GM19035 (cell line): ENCODE measurements at regions not wholly inside any gene's neighbourhood (a gene's known extent, or its start where the extent isn't known, plus 50 kb on each side); places are given as distances from the start of the nearest gene placed in this dataset.
"Not testable (repeated sequence)": the region's sequence is repeated elsewhere in the genome, so short reads cannot be mapped to it uniquely, and the experiment has no call there.

Experiments used
- ATAC-seq: cut with Tn5 transposase; IDR thresholded peaks from one replicate; pipeline ENCODE4 v1.9.1; 2021; ENCODE audit not compliant: unreplicated experiment

GRCh38 chr15:62320259-62320658 lies 155.2 kb upstream of the C2CD4B start:
- ATAC-seq = no peak

- no peak for ATAC-seq
These were observed 158.3 kb upstream of the C2CD4B start for GRCh38 chr15:62323353-62323890.

- no peak for ATAC-seq
These were observed 159.3 kb upstream of the C2CD4B start for GRCh38 chr15:62324382-62324781.

- ATAC-seq = no peak
These were observed 160.5 kb upstream of the C2CD4B start for GRCh38 chr15:62325597-62325996.

- no peak for ATAC-seq
These were observed 161.5 kb upstream of the C2CD4B start for GRCh38 chr15:62326460-62327011.

- ATAC-seq = no peak
These were observed 162.3 kb upstream of the C2CD4B start for GRCh38 chr15:62327406-62327805.

GRCh38 chr15:62332472-62332871 lies 167.4 kb upstream of the C2CD4B start:
- not testable (repeated sequence) for ATAC-seq

- no peak for ATAC-seq
These were observed 169.5 kb upstream of the C2CD4B start for GRCh38 chr15:62334536-62334935.

- no peak for ATAC-seq
These were observed 172.8 kb upstream of the C2CD4B start for GRCh38 chr15:62337934-62338333.

- no peak for ATAC-seq
These were observed 173.4 kb upstream of the C2CD4B start for GRCh38 chr15:62338497-62338896.

- no peak for ATAC-seq
These were observed 177.9 kb upstream of the C2CD4B start for GRCh38 chr15:62342959-62343358.

- ATAC-seq = no peak
These were observed 178.3 kb upstream of the C2CD4B start for GRCh38 chr15:62343397-62343796.

GRCh38 chr15:62344806-62345539 lies 179.9 kb upstream of the C2CD4B start:
- ATAC-seq = peak; percentile 68

- ATAC-seq = no peak
These were observed 181.1 kb upstream of the C2CD4B start for GRCh38 chr15:62346168-62346567.

GRCh38 chr15:62348118-62348517 lies 183.0 kb upstream of the C2CD4B start:
- no peak for ATAC-seq

- no peak for ATAC-seq
These were observed 183.5 kb upstream of the C2CD4B start for GRCh38 chr15:62348623-62349022.

GRCh38 chr15:62352817-62353216 lies 187.7 kb upstream of the C2CD4B start:
- ATAC-seq = no peak

- ATAC-seq = no peak
These were observed 192.3 kb upstream of the C2CD4B start for GRCh38 chr15:62357431-62357830.

GRCh38 chr15:62359416-62359815 lies 194.3 kb upstream of the C2CD4B start:
- no peak for ATAC-seq

- no peak for ATAC-seq
These were observed 195.4 kb upstream of the C2CD4B start for GRCh38 chr15:62360332-62361097.

GRCh38 chr15:62362144-62362543 lies 197.1 kb upstream of the C2CD4B start:
- no peak for ATAC-seq

GRCh38 chr15:62362608-62363007 lies 197.5 kb upstream of the C2CD4B start:
- ATAC-seq = no peak
